ENCODE measurements at regions not wholly inside any gene's neighbourhood (a gene's known extent, or its start where the extent isn't known, plus 50 kb on each side); places are given as distances from the start of the nearest gene placed in this dataset.
"Not testable (repeated sequence)": the region's sequence is repeated elsewhere in the genome, so short reads cannot be mapped to it uniquely, and the experiment has no call there.

DNA sequence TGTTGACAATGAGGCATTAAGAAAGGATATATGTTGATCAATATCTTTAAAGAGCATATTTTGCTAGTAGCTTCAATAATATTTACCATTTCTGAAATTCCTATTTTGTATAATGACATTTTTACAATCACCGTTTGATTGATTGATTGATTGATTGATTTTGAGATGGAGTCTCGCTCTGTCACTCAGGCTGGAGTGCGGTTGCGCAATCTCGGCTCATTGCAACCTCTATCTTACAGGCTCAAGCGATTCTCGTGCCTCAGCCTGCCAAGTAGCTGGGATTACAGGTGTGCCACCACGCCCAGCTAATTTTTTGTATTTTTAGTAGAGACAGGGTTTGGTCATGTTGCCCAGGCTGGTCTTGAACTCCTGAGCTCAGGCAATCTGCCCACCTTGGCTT lies 150.9 kb upstream of the TEX13D start:
- DNase-seq (ENCODE audit: low spot score) = not testable (repeated sequence)

DNA sequence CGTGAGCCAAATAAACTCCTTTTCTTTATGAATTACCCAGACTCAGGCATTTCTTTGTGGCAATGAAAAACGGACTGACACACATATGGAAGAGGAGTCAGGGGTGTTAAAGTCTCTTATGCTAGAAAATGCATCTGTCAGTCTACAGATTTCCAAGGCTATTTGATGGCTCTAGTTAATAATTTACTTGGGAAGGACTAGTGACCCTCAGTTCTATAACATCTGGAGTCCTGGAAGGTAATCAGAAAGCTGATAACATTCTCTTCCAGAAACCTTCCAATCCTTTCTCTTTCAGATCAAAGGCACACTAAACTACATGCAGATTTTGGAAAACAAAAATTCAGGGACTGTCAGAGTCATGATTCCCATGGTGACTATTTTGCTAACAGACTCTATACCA lies 142.0 kb upstream of the TEX13D start:
- DNase-seq (ENCODE audit: low spot score) = no peak

DNA sequence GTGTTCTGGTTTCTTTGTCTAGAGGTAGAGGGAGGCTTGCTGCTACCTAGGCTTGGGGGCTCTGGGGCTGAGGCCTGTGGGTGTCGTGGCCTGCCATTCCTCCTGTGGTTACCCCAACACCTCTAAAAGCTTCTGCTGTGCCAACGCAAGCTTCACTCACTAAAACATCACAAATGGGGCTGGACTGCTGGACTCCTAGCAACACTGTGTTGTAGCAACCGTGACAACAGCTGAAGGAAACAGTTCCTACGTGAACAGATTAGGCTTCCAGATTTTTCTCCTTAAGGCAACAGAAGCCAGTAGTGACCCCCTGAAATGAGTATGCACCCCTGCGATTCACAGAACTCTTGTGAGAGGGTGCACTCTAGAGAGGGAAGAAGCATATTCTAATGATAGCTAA lies 138.3 kb upstream of the TEX13D start:
- DNase-seq (ENCODE audit: low spot score) = no peak

DNA sequence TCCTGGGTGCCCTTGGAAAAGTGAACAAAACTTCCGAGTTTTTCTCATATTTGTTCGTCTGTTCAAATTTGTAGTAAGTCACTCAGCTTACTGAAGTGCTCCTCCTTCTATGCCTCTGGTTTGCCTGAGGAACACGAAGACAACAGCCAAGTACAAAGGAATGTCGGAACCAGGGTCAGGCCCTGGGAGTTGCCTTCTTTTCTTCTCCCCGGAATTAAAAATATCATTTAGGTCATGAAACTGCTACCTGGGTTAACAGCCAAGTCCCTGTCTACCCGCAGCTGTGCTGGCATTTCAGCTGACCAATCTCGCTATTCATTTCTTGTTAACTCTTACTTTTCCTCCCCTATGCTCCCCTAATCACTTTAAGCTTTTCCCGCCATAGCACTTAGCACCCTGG lies 137.6 kb upstream of the TEX13D start:
- no peak for DNase-seq (ENCODE audit: low spot score)

DNA sequence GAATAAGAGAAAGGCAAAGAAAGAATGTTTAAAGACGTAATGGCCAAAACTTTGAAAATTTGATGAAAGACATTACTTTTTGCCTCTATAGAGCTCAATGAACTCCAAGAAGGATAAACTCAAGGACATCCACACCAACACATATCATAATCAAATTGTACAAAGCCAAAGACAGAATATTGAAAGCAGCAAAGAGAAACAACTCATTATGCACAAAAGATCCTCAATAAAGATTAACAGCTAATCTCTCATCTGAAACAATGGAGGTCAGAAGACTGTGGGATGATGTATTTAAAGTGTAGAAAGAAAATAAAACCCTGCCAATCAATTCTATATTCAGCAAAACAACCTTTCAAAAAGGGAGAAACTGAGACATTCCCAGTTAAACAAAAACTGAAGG lies 129.1 kb upstream of the TEX13D start:
- no peak for DNase-seq (ENCODE audit: low spot score)

GRCh38 chrX:124208660-124209059 lies 123.8 kb upstream of the TEX13D start:
- no peak for DNase-seq (ENCODE audit: low spot score)

DNA sequence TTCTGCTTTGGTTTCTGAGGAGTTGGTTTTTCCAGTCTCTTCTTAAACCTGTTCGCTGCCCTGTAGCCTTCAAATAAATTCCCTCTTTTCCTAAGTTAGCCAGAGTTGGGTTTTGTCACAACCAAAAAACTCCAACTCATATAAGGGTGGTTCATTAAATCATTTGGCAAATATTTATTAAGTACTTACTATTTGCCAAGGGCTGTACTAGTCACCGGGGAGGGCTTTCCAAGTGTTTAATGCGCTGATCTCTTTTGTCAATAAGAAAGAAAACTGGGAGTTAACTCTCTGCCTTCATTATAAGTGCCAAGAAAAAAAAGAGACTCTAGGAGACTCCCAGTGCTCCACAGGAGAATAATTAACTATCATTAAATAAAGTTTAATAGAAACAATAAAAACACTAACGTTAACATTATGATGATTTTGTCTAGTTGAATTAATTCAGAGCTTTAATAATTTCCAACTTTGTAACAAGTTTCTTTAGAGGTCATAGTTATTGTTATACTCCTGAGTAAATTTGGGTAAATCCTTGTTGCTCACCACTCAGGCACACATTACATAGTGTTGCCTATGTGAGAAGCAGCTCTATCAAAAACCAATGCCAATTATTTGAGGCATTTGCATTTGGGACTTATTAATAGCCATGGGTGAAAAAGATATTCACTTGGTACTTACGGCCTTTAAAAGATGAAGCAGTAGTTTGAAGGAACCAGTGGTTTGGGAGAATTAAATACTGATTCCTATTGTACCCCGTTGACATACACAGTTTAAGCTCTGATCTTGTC lies 122.5 kb upstream of the TEX13D start:
- no peak for DNase-seq (ENCODE audit: low spot score)

GRCh38 chrX:124211312-124211942 lies 121.0 kb upstream of the TEX13D start:
- DNase-seq (ENCODE audit: low spot score) = peak; percentile 55

GRCh38 chrX:124212622-124213021 lies 119.8 kb upstream of the TEX13D start:
- peak; percentile 33 for DNase-seq (ENCODE audit: low spot score)

DNA sequence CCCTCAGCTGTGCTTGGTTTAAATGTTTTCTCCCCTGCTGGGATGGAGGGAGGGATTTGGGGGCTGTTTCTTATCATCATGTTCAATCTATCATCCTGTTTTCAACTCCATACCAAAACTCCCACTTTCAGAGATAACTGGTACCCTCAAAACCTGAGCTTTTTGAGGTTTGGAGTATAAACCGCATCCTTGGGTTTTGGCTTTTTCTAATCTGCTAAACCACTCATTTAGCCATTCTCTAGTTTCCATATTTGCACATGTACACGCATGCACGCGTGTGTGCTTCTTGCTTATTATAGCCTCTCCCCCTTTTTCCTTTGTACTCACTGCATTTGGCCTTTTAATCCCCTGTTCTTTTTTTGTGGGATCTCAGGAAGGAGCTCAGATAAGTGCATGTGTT lies 116.7 kb upstream of the TEX13D start:
- DNase-seq (ENCODE audit: low spot score) = no peak

DNA sequence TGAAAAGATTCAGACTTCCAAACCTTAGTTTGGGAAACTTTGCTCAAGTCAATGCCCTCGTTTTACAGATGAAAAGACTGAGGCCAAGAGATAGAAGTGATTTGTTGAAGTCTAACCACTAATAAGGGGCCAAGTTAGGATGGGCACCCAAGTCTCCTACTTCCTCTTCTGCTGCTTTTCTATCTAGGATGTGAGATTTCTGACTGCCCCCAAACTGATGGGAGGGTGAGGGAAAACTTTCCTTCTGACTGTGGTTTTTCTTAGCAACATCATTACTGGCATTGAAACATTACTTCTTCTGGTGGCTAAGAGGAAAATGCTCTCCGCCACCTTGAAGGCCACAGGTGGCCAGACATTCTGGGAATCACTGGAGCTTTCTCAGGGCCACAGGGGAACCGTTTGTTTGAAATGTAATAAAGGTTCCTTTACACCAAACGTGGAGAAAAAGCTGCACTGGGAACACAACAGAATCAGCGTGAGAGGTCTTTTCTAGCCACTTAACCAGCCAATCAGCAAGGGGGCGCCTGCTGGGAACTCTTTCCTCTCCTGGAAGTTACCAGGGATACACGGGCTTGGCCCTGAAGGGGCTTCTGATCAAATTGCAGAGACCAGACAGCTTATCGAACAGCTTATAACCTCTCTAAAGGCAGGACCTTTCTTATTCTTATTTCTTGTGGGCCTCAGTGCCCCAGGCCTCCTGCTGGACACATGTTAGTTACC lies 115.9 kb upstream of the TEX13D start:
- no peak for DNase-seq (ENCODE audit: low spot score)

- DNase-seq (ENCODE audit: low spot score) = peak; percentile 5
Observed at GRCh38 chrX:124217304-124218251, 114.9 kb upstream of the TEX13D start.

DNA sequence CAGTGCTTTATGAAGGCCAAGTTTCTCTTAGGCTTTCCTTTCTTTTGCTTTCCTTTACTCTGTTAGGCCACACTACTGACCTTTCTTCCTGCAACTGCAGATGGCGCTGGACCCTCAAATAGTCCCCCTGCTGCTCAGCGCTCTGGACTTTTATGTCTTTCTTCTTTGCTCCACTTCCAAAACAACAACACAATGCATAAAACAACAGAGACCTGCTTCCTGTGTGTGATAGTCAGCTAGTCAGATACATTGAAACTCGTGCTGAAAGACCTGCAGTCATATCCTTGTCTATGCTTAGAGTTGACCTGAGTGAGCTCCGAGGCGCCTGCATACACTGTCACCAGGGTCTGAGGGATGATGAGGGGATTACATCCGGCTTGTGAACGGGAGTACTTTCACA lies 108.9 kb upstream of the TEX13D start:
- DNase-seq (ENCODE audit: low spot score) = no peak

DNA sequence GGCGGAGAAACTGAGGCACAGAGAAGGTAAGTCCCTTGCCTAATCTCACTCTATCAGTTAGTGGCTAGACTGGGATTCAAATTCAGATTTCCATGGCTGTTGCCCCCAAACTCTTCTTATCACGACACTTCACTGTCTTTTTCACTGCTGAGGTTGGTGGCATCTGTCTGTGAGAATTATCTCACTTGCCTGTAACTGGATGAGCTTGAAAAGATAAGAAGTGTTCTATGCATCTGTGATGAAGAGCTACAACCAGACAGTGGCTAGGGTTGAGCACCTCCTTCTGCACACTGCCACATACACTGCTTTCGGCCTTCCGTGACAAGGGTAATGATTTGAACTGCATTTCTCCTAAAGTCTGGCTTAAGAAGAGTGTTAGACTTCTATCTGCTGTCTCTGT lies 107.9 kb upstream of the TEX13D start:
- DNase-seq (ENCODE audit: low spot score) = no peak

DNA sequence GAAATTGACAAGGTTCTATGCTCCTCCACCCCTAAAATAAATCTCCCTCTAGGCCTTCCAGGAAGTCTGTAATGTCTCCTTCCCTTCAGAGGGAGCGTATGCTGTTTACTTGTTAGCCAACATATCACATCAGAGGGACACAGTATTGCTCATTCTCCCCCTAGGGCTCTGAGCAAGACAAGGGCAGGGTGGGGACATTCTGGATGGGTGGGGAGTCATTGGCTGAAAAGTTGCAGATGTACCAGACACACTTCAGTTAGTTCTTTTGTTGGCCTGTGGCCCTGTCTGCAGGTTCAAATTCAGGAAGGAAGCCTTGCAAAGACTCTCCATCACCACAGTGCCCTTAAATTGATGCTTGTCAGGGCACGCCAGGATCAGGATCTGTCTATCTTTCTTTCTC lies 106.3 kb upstream of the TEX13D start:
- no peak for DNase-seq (ENCODE audit: low spot score)

GRCh38 chrX:124228849-124229248 lies 103.6 kb upstream of the TEX13D start:
- no peak for DNase-seq (ENCODE audit: low spot score)

- DNase-seq (ENCODE audit: low spot score) = no peak
Observed at GRCh38 chrX:124229374-124229773, 103.1 kb upstream of the TEX13D start.

DNA sequence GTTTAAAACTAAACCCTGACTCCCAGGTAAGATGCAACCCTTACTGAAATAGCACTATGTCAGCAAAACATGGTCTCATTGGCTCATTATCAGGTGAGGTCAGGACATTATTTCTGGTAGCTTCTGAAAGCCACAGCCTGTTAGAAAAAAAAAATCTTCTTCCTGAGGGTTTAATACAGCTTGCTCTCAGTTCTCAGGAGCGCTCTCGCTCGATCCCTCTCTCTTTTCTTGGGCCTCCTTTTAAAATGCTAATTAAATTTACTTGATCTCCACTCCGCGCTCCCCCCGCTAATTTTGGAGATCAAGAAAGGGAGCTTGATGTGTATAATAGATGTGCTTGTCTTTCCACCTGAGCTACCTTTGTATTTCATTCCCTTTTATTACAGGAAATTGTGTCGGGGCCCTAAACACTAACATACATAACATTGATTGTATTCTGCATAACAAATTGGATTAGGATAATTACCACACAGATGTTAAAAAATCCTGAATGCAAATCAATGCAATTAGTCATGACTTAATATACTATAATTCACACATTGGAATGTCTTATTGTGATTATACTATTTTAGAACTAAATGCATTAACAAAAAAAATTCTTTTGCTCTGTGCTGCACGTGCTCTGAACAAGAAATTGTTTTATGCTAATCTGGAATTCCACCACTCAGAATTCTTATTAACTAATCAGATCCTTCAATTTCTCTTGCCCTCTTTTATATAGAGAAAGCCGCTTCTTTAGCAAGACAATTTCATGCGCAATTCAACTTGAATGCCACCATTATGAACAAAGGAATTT lies 101.6 kb upstream of the TEX13D start:
- no peak for DNase-seq (ENCODE audit: low spot score)

DNA sequence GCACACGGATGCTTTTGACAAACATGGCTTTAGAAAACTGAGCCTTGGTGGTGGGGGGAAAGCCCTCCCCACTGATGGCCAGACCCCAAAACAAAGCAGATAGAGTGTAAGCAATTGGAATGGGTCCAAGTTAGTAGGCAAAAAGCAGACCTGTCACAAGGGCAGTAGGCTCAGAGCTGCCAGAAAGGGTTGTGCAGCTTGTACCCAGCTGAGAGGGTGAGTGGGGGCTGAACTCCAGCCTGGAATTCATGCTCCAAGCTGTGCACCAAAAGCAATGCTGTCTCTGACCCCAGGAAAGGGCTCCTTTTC lies 101.1 kb upstream of the TEX13D start:
- no peak for DNase-seq (ENCODE audit: low spot score)

DNA sequence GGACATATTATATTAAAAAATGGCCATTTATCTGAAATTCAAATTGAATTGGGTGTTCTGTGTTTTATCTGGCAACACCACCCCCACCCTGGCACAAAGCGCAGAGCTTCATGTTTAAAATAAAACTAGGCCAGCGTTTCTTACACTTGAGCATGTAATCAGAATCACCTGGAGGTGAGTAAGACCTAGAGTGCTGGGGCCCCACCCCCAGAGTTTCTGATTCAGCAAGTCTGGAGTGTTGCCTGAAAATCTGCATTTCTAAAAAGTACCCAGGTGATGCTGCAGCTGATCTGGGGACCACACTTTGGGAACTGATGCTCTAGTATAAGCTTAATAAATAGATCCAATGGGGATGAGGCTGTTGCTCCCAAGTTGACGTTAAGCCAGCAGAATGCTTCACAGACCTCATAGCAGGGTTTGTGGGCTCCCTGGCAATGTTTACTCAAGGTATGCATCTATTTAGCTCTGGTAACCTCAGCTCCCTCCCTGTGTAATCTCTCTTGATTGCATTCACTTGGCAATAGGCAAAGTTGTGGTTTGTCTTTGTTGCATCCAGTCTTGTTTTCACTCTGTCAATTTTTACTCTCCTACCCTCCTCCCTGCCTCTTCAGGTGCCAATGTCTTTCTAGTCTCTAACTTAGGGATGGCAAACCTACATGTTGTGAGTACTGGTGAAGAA lies 99.8 kb upstream of the TEX13D start:
- DNase-seq (ENCODE audit: low spot score) = no peak

DNA sequence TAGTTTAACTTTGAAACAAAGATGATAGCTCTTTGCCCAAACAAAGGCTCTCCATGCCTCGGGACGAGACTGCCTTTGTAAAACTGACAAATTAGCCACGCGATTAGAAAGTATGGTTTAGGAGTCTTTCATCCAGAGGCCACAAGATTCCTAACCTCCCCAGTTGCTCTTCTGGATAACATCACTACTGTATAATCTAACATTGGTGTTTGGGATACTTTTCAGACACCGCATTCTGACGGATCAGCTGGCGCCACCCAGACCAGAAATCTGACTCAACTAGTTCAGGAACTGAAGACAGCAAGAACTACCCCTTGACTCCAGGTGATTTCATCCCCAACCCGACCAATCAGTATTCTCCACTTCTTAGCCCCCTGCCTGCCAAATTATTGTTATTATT lies 98.1 kb upstream of the TEX13D start:
- no peak for DNase-seq (ENCODE audit: low spot score)
